HG03457 (cell line): ENCODE measurements at regions not wholly inside any gene's neighbourhood (a gene's known extent, or its start where the extent isn't known, plus 50 kb on each side); places are given as distances from the start of the nearest gene placed in this dataset.
"Not testable (repeated sequence)": the region's sequence is repeated elsewhere in the genome, so short reads cannot be mapped to it uniquely, and the experiment has no call there.

Experiments used
- ATAC-seq: cut with Tn5 transposase; IDR thresholded peaks from one replicate; pipeline ENCODE4 v1.9.1; 2021; ENCODE audit warnings: moderate number of reproducible peaks; ENCODE audit not compliant: unreplicated experiment

DNA sequence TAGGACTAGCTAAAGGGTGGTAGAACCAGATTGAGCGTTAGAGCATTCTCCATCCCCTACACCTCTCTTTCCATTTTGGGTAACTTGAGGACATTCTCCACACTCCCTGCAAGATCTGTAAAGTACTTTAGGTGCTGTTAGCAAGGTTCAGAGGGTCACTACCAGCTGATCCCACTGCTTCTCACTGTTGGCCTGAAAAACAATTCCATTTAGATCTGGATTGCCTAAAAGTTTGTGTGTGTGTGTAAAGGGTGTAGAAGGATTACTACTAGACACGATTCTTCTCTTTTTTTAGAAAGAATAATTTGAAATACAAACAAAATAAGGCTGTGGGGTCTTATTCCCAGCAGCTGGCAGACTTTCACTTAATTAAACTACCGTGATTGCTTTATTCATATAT, 95.1 kb upstream of the TMEM178A start:
- ATAC-seq: no peak

DNA sequence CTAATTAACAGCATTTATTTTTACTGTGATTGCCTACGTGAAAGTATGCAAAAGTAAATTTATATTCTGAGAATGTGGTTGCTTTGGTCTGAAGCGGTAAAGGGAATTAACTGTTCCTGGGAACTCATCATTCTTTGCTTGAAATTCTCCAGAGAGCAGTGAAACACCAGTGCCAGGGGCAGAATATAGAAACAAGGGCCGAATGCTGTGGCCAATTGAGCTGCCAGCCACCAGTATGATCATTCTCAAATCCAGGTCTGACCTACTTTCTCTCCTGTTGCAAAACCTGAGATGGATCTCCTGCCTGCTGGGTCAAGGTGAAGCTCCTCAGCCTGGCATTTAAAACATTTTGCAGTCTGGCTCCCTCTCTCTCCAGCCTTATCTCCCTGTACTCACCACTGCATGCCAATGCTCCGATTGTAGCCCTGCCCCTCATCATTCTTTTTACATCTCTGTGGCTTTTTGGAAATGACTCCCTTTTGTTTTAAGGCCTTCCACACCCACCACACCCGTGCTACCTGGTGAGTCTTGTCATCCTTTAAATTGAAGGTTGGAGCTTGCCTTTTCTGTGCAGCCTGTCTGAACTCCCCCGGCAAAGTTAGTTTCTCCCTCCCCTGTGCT, 94.5 kb upstream of the TMEM178A start:
- no peak for ATAC-seq

DNA sequence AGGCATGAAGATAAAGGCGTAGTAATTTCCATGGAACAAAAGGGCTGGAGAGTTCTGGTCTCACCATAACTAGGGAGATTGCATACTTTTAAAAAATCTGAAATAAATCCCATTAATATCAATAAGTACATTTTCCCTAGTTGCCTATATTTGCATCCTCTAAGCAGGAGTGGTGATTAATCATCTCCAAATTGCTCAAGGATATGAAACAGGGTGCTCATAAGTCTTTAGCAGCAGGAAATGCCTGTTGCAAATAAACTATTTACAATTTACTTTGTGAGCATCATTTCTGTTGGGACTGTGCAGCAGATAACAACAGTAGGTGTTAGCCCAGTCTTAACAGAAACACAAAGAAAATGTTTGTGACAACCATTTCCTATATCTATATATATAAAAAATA, 92.4 kb upstream of the TMEM178A start:
- ATAC-seq: no peak

DNA sequence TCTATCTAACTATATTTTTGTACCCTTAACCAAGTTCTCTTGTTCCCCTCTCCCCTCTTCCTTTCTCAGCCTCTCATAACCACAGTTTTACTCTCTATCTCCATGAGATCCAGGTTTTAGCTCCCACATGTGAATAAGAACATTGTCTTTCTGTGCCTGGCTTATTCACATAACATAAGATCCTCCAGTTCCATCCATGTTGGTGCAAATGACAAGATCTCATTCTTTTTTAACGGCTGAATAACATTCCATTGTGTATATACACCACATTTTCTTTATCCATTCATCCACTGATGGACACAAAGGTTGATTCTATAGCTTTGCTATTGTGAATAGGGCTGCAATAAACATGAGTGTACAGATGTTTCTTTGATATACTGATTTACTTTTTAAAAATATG, 83.9 kb upstream of the TMEM178A start:
- ATAC-seq: no peak

DNA sequence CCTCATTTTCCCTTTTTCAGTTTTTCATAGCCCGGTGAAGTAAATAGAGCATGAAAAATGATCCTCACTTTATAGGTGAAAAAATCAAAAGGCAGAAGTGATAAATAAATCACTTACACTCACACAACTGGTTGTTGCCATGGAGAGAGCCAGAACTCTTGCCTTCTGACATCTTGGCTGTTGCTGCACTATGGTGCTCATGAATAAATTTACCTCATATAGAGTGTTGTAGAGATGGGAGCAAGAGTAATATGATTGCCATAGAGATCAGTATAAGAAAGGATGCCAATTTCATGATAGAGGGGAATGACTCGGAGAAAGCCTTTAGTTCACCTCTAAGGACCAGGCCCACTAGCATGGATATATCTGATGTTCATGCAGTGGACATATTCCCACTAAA, 82.5 kb upstream of the TMEM178A start:
- no peak for ATAC-seq

DNA sequence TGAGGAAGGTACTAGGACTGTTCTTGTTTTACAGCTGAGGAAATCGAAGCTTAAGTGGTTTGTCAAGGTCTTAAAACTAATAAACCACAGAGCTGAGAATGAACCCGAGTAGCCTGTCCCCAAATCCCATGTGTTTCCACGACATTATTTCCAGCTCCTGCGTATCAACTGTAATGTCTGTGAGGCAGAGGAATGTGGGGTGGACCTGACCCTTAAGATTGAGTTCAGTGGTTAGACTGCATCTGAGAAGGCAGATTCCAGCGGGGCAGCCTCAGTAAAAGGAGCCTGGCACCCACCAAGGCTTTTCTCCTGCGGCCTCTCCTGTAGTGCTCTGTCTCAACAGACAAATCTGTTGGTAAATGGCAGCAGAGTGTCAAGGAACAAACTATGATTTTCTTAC, 81.9 kb upstream of the TMEM178A start:
- ATAC-seq: no peak

DNA sequence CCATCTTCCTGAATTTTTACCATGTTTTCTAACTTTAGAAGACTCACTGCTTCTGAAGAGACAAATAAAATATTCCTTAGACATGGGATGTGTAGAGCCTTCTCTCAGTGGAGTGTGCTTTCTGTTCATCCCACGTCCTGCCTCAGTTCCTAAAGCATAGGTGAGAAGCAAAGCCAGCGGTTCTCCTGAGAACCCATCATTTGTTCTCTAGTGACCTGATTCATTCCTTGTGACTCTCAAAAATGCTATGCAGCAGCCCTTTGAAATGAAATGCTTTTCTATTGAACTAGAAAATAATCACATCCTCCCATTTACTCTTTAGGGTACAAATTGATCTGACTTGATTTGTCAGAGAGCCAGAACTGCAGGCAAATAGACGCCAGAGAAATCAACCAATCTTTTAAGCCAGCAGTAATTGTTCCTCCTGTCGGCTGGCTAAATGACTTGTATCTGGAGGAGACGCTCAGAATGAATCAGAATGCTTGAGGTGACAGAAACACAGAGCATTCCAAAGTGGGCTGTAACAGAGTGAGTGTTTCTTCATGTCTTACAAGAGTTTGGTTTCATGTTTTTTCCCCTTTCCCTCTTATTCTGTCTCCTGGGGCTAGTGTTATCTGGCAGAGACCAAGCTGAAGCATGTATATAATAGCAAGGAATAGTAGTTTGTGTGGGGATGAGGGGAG, 81.3 kb upstream of the TMEM178A start:
- no peak for ATAC-seq

DNA sequence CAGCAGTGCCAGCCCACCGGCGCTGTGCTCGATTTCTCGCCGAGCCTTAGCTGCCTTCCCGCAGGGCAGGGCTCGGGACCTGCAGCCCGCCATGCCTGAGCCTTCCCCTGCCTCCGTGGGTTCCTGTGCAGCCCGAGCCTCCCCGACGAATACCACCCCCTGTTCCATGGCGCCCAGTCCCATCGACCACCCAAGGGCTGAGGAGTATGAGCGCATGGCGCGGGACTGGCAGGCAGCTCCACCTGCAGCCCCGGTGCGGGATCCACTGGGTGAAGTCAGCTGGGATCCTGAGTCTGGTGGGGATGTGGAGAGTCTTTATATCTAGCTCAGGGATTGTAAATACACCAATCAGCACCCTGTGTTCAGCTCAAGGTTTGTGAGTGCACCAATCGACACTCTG, 80.2 kb upstream of the TMEM178A start:
- not testable (repeated sequence) for ATAC-seq

DNA sequence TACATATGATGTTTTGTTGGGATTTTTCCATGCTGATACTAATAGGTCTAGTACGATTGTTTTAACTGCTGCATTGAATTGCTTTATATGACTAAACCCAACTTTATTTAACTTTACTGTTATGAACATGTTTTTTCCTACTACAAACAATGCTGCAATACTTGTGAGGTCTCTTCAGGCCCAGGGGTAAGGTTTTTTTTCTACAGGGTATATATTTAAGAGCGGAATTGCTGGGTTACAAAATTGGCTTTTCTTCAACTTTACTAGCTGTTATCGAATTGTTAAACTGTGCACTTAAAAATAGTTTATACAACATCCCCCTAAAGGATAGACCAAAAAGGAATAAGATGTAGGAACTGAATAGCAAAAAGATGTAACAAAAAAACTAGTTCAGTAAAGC, 78.5 kb upstream of the TMEM178A start:
- no peak for ATAC-seq

DNA sequence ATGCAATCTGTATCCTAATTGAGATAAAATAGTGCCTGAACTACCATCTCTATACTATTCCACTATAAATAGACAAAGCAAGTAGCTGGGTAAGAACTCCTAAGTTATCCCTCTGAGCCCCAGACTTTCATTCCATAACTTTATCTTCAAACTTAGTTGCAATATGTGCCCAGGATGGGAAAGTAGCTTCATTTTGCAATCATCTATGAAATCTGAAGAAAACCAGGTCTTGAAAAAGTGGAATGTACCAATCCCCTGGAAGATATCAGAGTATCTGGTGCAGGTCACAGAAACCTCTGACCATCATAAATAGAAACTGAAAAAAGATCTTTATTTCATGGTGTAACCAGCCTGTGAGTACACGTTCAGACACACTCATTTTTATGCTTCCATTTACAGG, 78.1 kb upstream of the TMEM178A start:
- no peak for ATAC-seq

DNA sequence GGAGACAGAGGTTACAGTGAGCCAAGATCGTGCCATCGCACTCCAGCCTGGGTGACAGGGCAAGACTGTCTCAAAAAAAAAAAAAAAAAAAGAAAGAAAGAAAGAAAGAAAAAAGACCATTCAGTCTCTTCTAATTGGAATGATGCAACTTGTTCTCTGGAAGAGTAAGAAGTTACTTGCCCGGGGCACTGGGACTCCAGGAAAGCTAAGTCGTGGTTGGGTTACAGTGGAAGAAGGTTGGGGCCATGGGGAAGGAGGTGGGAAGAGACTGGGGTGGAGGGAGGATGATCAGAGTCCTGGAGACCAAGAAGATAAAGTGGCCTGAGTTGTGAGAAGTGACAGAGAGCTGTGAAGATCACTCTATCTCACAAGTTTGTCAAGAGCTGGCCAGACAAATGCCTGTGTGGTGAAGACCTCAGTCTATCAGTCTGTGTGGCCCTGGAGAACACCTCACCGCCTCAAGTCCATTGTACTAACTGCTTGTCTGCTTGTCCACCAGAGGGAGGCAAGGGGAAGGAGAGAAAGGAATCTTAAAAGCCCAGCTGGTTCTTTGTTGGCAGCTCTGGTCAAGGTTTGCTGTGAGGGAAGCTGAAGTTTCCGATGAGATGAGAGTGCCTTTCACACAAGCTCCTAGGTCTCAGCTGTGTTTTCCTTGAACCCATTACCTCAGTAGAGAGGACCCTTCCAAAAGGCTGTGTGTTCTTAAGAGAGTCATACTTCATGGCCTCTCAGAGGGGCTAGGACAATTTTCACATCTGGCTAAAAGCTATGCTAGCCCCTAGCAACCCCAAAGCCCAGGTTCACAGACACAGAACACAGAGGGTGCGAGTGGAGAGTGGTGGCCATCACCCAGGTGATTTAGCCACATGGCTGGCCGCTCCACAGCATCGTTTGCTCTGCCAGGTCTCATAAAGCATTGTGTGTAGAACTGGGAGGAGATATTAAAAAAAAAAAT, 72.0 kb upstream of the TMEM178A start:
- no peak for ATAC-seq

DNA sequence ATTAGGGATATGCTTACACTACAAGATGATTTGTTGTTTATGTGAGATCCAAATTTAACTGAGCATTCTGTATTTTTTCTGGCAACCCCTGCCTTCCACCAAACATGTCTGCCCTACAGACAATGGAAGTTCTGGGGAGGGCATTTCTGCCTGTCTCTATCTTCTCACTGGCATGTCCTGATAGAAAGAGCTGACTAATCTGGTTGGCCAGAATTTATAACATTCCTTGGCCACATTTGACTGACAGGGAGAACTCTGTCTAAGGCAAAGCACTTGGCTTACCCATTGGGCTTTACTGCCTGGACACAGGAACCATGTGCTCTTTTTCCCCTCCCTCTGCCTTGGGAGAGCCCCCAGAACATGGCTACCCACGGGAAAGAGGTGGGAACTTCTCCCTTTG, 70.6 kb upstream of the TMEM178A start:
- ATAC-seq: no peak

DNA sequence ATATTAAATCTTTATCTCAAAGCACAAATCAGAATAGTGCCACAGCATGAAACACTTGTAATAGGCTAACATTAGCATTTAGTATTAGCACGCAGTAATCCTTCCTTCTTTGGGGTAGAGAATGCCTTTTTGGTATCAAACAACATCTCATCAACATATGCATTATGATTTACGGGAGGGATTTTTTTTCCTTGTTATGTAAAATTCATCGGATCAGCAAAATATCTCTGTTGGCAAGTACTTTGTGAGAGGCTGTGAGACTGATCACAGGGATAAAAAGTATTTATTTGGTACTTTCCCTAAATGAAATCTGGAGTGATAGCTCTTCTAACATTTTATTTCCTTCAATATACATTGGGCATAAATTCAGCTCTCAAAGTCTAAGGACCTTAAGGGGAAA, 68.4 kb upstream of the TMEM178A start:
- ATAC-seq: no peak

DNA sequence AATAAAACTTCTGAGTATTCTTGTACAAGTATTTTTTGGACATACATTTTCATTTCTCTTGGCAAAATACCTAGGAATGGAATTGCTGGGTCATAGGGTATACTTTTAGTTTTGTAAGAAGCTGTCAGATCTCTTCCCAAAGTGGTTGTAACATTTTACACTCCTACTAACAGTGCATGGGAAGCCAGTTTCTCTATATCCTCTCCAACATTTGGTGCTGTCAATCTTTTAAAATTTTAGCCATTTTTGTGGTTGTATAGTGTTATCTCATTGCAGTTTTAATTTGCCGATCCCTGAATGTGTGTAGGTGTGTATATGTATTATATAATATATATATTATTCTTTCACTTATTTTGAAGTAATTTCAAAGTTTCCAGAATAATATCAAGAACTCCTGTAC, 63.1 kb upstream of the TMEM178A start:
- ATAC-seq: no peak

DNA sequence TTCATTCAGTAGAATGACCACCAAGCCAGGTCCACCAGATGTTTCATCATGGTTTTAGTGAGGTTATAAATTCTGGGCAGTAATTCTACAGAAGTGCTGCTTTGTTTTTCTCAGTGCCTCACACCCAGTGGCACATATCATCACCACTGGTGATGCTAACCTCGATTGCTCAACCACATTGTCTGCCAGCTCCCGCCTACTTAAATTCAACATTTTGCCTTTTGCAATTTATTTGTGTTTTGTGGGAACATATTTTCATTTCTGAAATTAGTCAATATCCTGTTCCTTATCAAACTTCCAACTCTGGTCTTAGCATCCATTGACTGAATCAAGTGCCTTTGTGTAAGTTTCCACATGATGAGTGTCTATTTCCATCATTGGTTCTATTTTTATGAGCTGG, 62.3 kb upstream of the TMEM178A start:
- no peak for ATAC-seq

DNA sequence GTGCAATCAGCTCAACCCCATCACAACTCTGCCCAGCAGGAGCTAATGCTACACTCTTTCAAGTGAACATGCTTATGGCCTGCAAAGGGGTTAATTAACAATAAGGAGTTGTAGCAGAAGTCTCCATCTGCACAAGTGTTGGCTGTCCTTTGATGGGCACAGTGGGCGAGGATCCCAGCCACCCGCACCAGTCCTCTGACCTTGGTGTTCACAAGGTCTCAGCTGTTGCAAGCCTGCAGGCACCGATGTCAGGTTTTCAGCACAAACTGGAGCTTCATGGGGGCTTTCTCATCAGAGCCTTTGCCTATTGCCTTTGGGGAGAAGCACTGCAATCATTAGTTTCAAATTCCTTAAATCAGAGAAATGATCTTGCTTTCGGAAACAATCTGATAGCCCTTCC, 60.9 kb upstream of the TMEM178A start:
- ATAC-seq: no peak

DNA sequence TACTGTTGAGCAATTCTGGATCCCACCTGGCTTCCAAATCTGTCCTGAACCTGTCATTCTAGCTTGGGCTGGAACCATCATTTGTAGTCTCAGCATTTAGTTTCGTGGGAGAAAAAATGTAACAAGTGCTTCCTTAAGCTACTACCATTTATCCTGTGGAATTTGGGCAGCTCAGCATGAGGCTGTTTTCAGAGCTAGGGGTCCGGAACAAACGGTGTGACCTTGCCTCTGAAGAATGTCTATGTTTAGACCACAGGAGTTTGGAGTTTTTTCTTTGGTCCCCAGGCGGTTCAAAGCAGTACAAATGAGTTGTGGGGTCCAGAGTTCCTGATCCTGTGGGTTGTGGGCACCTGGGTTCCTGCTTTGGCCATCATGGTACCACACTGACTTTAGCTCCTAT, 59.1 kb upstream of the TMEM178A start:
- no peak for ATAC-seq

DNA sequence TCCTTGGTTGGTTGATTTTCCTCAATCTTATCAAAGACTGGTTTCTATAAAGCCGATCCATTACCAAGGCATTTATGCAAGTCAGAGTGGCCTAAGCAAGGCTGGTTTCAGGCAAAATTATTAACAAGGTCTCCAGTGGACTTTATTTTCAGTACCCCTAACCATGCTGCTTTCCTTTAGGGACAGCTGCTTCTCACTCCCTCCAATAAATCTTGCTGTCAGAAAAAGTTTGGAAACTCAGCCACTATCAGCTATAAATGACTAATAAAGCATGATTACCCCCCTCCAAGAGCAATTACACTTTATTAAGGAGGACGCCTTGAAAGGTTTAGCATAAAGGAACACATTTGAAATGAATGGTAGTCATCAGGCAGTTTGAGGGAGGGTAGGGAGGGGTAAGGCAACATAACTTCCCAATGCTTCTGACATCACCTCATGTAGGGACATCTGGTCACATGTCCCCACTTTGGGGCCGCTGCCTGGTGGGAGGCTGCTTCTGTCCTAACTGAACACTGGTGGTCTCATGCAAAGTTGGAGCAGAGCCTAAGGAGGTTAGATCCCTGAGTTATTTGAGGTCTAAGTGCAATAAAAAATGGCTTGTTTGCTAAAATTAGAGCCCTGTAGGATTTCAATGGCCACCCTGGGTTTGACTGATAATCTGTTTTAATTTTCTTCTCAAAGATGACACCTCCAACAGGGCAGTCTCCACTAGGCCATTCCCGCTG, 58.0 kb upstream of the TMEM178A start:
- no peak for ATAC-seq

DNA sequence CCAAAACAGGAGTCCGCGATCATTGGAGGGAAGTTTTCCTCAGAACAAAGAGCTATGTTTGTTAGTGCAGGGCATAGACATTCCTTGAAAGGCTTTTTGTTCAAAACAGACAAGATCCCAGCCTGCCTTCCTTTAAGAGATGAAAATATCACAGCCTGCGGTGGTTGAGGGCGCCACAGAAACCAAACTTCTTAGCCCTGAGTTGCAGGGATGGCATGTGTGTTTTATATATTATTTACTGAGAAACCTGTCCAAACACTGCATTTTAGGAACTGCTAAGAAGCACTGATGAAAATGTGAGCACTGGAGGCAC, 57.5 kb upstream of the TMEM178A start:
- ATAC-seq: no peak

DNA sequence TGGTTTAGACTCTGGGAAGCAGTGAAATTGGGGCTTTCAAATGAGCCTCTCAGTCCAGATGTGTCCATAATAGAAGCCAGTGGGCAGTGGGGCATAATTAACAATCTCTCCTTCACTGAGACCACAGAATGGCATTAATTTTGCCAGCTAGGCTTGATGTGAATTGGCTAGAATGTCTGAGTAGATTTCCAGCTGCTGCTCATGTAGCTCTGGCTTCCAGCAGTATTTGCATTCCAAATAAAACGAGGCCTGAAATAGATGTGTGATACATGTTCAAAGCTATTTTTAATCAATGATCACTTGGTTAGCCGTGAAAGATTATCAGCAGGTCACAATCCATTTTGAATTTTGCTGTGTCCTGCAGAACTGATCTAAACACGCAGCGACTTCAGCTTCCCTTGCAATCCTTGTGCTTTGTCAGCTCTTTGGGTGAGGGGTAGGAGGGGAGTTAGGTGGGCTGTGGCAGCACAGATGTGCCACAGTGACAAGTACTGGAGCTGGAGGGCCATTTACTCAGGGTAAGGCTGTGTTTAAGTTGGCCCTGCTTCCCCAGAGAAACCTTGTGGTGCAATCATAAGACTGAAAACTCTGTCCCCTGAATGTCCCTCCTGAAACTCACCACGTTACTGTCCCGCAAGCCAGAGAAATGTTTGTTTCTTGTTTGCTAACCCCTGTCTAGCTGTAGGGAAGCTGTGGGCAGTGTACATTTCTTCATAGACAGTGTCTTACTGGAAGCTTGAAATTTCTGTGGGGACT, 56.9 kb upstream of the TMEM178A start:
- no peak for ATAC-seq

DNA sequence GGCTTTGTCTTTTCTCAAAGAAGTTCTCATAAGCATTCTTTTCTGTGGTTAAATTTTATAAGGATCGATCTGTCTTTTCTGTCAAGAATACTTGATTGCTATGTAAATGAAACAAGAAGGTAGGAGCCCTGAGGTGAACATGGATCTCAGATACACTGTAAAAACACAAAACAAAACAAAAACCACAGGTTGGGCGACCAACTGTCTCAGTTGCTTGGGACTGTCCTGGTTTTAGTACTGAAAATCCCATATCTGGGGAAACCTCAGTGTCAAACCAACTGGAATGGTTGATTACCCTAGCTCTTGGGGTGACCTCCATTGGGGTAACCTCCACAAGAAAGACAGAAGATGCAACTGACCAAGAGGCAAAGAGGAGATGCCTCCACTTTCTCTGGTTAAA, 55.8 kb upstream of the TMEM178A start:
- ATAC-seq: no peak
